SK-N-SH (cell line): ENCODE measurements at regions not wholly inside any gene's neighbourhood (a gene's known extent, or its start where the extent isn't known, plus 50 kb on each side); places are given as distances from the start of the nearest gene placed in this dataset.

ENCODE experiments used
- CTCF ChIA-PET: fragments of 300-600, 350-600 bp; formaldehyde crosslinking; extraction: SDS; loops from one replicate; lab custom pipeline; 2021; lab: Yijun Ruan, JAX
- POLR2A ChIA-PET: fragments of 350-600 bp; sonication (Branson Sonifier 250); formaldehyde crosslinking; extraction: SDS; loops from one replicate; lab custom pipeline; 2020; ENCODE audit warnings: antibody characterized with exemption, inconsistent platforms; lab: Yijun Ruan, JAX
- DNase-seq: peaks from one replicate; pipeline ENCODE4 v3.0.0; 2012
- H2AFZ ChIP-seq: fragments of 200-600 bp; sonication (generic); 2 replicates; pipeline ENCODE4 v1.8.1; 2016; ENCODE audit warnings: antibody characterized with exemption, mild to moderate bottlenecking, low read depth
- H3F3A ChIP-seq: fragments of 200-600 bp; sonication (generic); replicated peaks from 2 replicates; pipeline ENCODE3; 2016; ENCODE audit warnings: antibody characterized with exemption, mild to moderate bottlenecking; ENCODE audit not compliant: insufficient read depth
- H3K27ac ChIP-seq, 2 experiments: fragments of 200-500 bp in 1 of 2; fragments of 200-600 bp in 1 of 2; sonication (Bioruptor generic) in 1 of 2; sonication (generic), shearing (Covaris generic) in 1 of 2; 2 replicates each; pipeline versions ENCODE4 v1.5.1 to v1.6.1; 2014 to 2016; ENCODE audit warnings: low read depth in 2 of 2, inconsistent platforms in 1 of 2, low read length in 1 of 2, mild to moderate bottlenecking in 1 of 2, mixed read lengths in 1 of 2
- H3K27me3 ChIP-seq: fragments of 200-600 bp; sonication (generic), shearing (Covaris generic); 2 replicates; pipeline ENCODE4 v1.6.1; 2016; ENCODE audit warnings: mixed run types; ENCODE audit not compliant: insufficient read depth
- H3K36me3 ChIP-seq, 2 experiments: fragments of 200-500 bp in 1 of 2; fragments of 200-600 bp in 1 of 2; sonication (Bioruptor generic) in 1 of 2; sonication (generic) in 1 of 2; replicated peaks in 1 of 2; 2 replicates each; pipeline versions ENCODE3 to v1.5.1; 2014 to 2016; ENCODE audit warnings: low read length in 1 of 2, mild to moderate bottlenecking in 1 of 2; ENCODE audit not compliant: insufficient read depth in 2 of 2, control insufficient read depth in 1 of 2
- H3K4me1 ChIP-seq, 2 experiments: fragments of 200-500 bp in 1 of 2; fragments of 200-600 bp in 1 of 2; sonication (Bioruptor generic) in 1 of 2; sonication (generic), shearing (Covaris generic) in 1 of 2; 2 replicates each; pipeline versions ENCODE4 v1.5.1 to v1.6.1; 2014 to 2016; ENCODE audit warnings: low read depth in 1 of 2, low read length in 1 of 2, mixed run types in 1 of 2; ENCODE audit not compliant: insufficient read depth in 2 of 2, control insufficient read depth in 1 of 2
- H3K4me2 ChIP-seq: fragments of 200-600 bp; sonication (generic), shearing (Covaris generic); 2 replicates; pipeline ENCODE4 v1.6.1; 2017; ENCODE audit warnings: mixed run types
- H3K4me3 ChIP-seq, 2 experiments: fragments of 200-500 bp in 1 of 2; fragments of 200-600 bp in 1 of 2; sonication (Bioruptor generic) in 1 of 2; sonication (generic), shearing (Covaris generic) in 1 of 2; 2 replicates each; pipeline versions ENCODE4 v1.5.1 to v1.8.1; 2014 to 2016; ENCODE audit warnings: low read depth in 2 of 2, inconsistent platforms in 1 of 2, low read length in 1 of 2, mild to moderate bottlenecking in 1 of 2, mixed read lengths in 1 of 2, moderate library complexity in 1 of 2
- H3K79me2 ChIP-seq: fragments of 200-600 bp; sonication (generic); 2 replicates; pipeline ENCODE4 v1.8.1; 2017; ENCODE audit warnings: mild to moderate bottlenecking; ENCODE audit not compliant: insufficient read depth
- H3K9ac ChIP-seq: fragments of 200-600 bp; sonication (generic); 2 replicates; pipeline ENCODE4 v1.6.1; 2017; ENCODE audit warnings: mixed run types
- H3K9me2 ChIP-seq: fragments of 200-600 bp; sonication (generic); 2 replicates; pipeline ENCODE4 v1.6.1; 2017; ENCODE audit warnings: mixed run types
- H3K9me3 ChIP-seq: fragments of 200-600 bp; sonication (generic); 2 replicates; pipeline ENCODE4 v1.6.1; 2017; ENCODE audit warnings: mixed run types, mild to moderate bottlenecking, moderate library complexity
- H4K20me1 ChIP-seq: fragments of 200-600 bp; sonication (generic); 2 replicates; pipeline ENCODE4 v1.6.1; 2017; ENCODE audit warnings: mild to moderate bottlenecking, mixed run types; ENCODE audit not compliant: insufficient read depth
- CHD2 ChIP-seq: fragments of 150-350 bp; IDR thresholded peaks from 2 replicates; pipeline ENCODE4 v1.6.1; 2018; ENCODE audit warnings: low read length; ENCODE audit not compliant: partially characterized antibody
- EP300 ChIP-seq, 2 experiments: IDR thresholded peaks; 2 replicates each; pipeline versions ENCODE4 v1.4.0 to v1.6.1; 2012; ENCODE audit warnings: borderline replicate concordance in 1 of 2, low read depth in 1 of 2, low read length in 1 of 2
- EZH2phosphoT487 ChIP-seq: fragments of 200-600 bp; sonication (generic); IDR thresholded peaks from 2 replicates; pipeline ENCODE4 v1.6.1; 2017; ENCODE audit warnings: low read depth, mixed run types, mild to moderate bottlenecking, antibody characterized with exemption, moderate library complexity, borderline replicate concordance
- FOSL2 ChIP-seq: IDR thresholded peaks from 2 replicates; pipeline ENCODE4 v1.4.0; 2012; ENCODE audit warnings: low read depth, mild to moderate bottlenecking, moderate library complexity, borderline replicate concordance
- FOXJ3 ChIP-seq: sonication (generic); formaldehyde crosslinking; IDR thresholded peaks from 2 replicates; pipeline ENCODE4 v1.5.1; 2020; ENCODE audit warnings: mild to moderate bottlenecking, missing genetic modification reagents
- GATA2 ChIP-seq: sonication (generic); formaldehyde crosslinking; IDR thresholded peaks from 2 replicates; pipeline ENCODE4 v1.5.0; 2020; ENCODE audit warnings: mild to moderate bottlenecking, missing genetic modification reagents
- NFIC ChIP-seq: IDR thresholded peaks from 2 replicates; pipeline ENCODE4 v1.4.0; 2012; ENCODE audit warnings: borderline replicate concordance
- RAD21 ChIP-seq: IDR thresholded peaks from 2 replicates; pipeline ENCODE4 v1.6.1; 2012; ENCODE audit warnings: mild to moderate bottlenecking, low read length
- RCOR1 ChIP-seq: fragments of 150-350 bp; IDR thresholded peaks from 2 replicates; pipeline ENCODE4 v1.6.1; 2017; ENCODE audit warnings: antibody characterized with exemption, low read length
- RXRA ChIP-seq: IDR thresholded peaks from 2 replicates; pipeline ENCODE4 v1.4.0; 2012; ENCODE audit warnings: low read depth, mild to moderate bottlenecking, borderline replicate concordance
- SMC3 ChIP-seq: IDR thresholded peaks from 2 replicates; pipeline ENCODE4 v1.6.1; 2012; ENCODE audit warnings: low read depth, low read length, improper control_type of control experiment
- TCF12 ChIP-seq: IDR thresholded peaks from 2 replicates; pipeline ENCODE4 v1.4.0; 2012
- TEAD4 ChIP-seq: IDR thresholded peaks from 2 replicates; pipeline ENCODE4 v1.4.0; 2012; ENCODE audit warnings: mild to moderate bottlenecking, borderline replicate concordance; ENCODE audit not compliant: insufficient read depth
- USF1 ChIP-seq: IDR thresholded peaks from 2 replicates; pipeline ENCODE4 v1.4.0; 2012; ENCODE audit warnings: low read depth, borderline replicate concordance
- WGBS: methylation state at CpG from one replicate; pipeline ENCODE4 v1.1.6; 2017; ENCODE audit warnings: low lambda C conversion rate; 5-methylcytosine and 5-hydroxymethylcytosine counted together
- TF ChIP-seq, protein P1 (sequence below): IDR thresholded peaks from 2 replicates; pipeline ENCODE4 v1.4.0; 2012; ENCODE audit warnings: low read depth, borderline replicate concordance
- TF ChIP-seq, protein P2 (sequence below): fragments of 150-350 bp; IDR thresholded peaks from 2 replicates; pipeline ENCODE4 v1.6.1; 2017; ENCODE audit warnings: antibody characterized with exemption, low read length, low read depth, borderline replicate concordance
- TF ChIP-seq, protein P3 (sequence below): IDR thresholded peaks from 2 replicates; pipeline ENCODE4 v1.4.0; 2012; ENCODE audit warnings: low read depth

DNA sequence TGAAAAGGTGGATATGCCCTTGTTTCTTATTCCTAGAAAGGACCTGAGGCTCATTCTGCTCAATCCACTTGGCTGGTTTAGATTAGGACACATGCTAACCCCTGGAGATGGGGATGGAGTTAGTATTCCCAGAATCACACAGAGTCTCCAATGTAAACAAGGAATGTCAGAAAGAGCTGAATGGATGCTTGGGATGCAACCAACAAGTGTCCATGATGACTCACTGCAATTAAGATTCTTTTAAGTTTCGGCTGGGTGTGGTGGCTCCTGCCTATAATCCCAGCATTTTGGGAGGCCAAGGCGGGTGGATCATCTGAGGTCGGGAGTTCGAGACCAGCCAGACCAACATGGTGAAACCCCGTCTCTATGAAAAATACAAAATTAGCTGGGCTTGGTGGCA lies 315.5 kb upstream of the AZI2 start:
- 76% methylated on average over 5 of the region's 5 CpGs for WGBS
- POLR2A ChIA-PET: no interaction called here
- H2AFZ ChIP-seq: no peak overlapping the region
- TF ChIP-seq EP300 (IDR thresholded peaks at IDR 0.05; ENCODE audit: borderline replicate concordance in 1 of 2, low read depth in 1 of 2, low read length in 1 of 2): no peak
- no peak for TF ChIP-seq GATA2 (CRISPR knock-in tag)
- no peak for TF ChIP-seq RCOR1
- TF ChIP-seq, protein P1, sequence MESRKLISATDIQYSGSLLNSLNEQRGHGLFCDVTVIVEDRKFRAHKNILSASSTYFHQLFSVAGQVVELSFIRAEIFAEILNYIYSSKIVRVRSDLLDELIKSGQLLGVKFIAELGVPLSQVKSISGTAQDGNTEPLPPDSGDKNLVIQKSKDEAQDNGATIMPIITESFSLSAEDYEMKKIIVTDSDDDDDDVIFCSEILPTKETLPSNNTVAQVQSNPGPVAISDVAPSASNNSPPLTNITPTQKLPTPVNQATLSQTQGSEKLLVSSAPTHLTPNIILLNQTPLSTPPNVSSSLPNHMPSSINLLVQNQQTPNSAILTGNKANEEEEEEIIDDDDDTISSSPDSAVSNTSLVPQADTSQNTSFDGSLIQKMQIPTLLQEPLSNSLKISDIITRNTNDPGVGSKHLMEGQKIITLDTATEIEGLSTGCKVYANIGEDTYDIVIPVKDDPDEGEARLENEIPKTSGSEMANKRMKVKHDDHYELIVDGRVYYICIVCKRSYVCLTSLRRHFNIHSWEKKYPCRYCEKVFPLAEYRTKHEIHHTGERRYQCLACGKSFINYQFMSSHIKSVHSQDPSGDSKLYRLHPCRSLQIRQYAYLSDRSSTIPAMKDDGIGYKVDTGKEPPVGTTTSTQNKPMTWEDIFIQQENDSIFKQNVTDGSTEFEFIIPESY: no peak
- no peak for DNase-seq
- no peaks in the 10 kb centered on the region for H3K9me2 ChIP-seq
- H3K4me3 ChIP-seq: no peak overlapping the region
- no peak overlapping the region for H3K9ac ChIP-seq
- CTCF ChIA-PET: no interaction called here
- H3K27me3 ChIP-seq: no peaks in the 10 kb centered on the region
- no peaks in the 10 kb centered on the region for H3K36me3 ChIP-seq
- H3K4me1 ChIP-seq: peaks cover 0 to 10% of the 10 kb centered on the region in 2 experiments; a peak in 2 of 4 replicates
- no peaks in the 10 kb centered on the region for H4K20me1 ChIP-seq
- H3K9me3 ChIP-seq: no peaks in the 10 kb centered on the region
- no peaks in the 10 kb centered on the region for H3F3A ChIP-seq
- no peaks in the 10 kb centered on the region for H3K79me2 ChIP-seq
- no peak overlapping the region for H3K27ac ChIP-seq
- no peak overlapping the region for H3K4me2 ChIP-seq

DNA sequence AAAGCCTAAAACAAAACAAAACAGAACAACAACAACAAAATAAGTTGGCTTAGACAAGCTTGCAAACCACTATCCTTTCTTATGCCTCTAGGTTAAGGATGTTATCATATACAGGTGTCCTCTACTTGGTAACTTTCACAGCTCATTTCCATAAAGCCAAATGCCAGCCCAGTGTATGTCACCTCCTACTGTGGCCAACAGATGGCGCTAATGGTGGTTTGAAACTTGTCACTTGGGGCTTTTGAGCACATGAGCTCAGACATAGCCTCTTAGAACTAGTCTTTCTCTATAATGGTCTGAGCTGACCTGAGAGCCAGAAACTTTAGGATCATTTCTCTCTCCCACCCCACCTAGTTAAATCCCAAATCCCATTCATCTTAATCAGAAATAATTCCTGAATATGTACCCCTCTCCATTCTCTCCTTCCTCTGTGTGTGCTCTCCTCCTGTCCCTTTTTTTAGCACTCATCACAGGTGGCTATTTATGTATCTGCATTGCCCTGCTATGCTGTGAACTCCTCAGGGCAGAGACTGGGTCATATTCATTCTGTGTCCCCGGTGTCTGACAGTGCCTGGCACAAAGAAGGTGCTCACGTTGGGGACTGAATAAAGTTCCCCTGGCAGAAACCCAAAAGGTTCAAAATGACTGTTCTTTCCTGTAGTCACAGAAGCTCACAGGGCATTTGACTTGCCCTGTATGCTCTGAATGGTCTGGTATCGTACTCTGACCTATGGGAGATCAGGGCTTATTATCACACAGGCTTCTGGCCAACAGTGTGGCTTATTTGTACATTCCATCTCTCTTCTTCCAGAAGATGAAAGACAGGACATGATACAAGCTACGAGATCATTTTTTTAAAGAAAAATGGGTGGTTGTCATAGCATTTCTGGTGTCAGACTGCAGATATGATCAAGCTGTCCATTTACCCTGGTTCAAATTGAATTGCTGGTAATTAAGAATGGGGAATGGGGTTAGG lies 319.3 kb upstream of the AZI2 start:
- Histone ChIP-seq H3K4me3 (no peak overlapping the region; a peak in 1 of 4 replicates), H3K9me3 (no peaks in the 10 kb centered on the region), H3K4me1 (peaks cover 0 to 14% of the 10 kb centered on the region in 2 experiments; a peak in 2 of 4 replicates), H3K36me3 (no peaks in the 10 kb centered on the region), H3F3A (no peaks in the 10 kb centered on the region), H2AFZ (no peak overlapping the region), H3K27me3 (no peaks in the 10 kb centered on the region), H3K79me2 (no peaks in the 10 kb centered on the region), H3K9ac (no peak overlapping the region), H3K4me2 (no peak overlapping the region), H3K9me2 (no peaks in the 10 kb centered on the region), H3K27ac (peak overlapping the region in 1 of 2 experiments; percentile 94; a peak in 2 of 4 replicates), H4K20me1 (no peaks in the 10 kb centered on the region)
- ChIA-PET POLR2A (no interaction called here), CTCF (interaction anchor here (0.5 to 2.1 kb wide), 53 partner anchors 9 to 1530 kb away, joined by 3 to 26 read pairs (median 5); no protein-coding TSS in a partner anchor)
- 2% methylated on average over 5 of the region's 5 CpGs for WGBS
- DNase-seq: peak; percentile 64
- TF ChIP-seq, protein P2, sequence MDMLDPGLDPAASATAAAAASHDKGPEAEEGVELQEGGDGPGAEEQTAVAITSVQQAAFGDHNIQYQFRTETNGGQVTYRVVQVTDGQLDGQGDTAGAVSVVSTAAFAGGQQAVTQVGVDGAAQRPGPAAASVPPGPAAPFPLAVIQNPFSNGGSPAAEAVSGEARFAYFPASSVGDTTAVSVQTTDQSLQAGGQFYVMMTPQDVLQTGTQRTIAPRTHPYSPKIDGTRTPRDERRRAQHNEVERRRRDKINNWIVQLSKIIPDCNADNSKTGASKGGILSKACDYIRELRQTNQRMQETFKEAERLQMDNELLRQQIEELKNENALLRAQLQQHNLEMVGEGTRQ: no peak
- peak; percentile 74 for TF ChIP-seq RAD21
- TF ChIP-seq GATA2 (CRISPR knock-in tag): peak; percentile 97
- TF ChIP-seq, protein P3, sequence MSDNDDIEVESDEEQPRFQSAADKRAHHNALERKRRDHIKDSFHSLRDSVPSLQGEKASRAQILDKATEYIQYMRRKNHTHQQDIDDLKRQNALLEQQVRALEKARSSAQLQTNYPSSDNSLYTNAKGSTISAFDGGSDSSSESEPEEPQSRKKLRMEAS: no peak
- TF ChIP-seq EP300 (IDR thresholded peaks at IDR 0.05; ENCODE audit: borderline replicate concordance in 1 of 2, low read depth in 1 of 2, low read length in 1 of 2): peak in 1 of 2 experiments; percentile 89; a peak in 2 of 4 replicates
- TF ChIP-seq EZH2phosphoT487: no peak
- TF ChIP-seq, protein P1: no peak
- peak; percentile 49; the same call in 1 of the 2 replicates for TF ChIP-seq TEAD4
- TF ChIP-seq TCF12: peak; percentile 42
- TF ChIP-seq RXRA: no peak
- no peak for TF ChIP-seq NFIC
- peak; percentile 63 for TF ChIP-seq CHD2
- TF ChIP-seq SMC3: peak; percentile 74
- TF ChIP-seq FOSL2: no peak
- peak; percentile 83 for TF ChIP-seq FOXJ3 (CRISPR knock-in tag)
- TF ChIP-seq USF1: no peak
